GM18498 (cell line): ENCODE measurements at regions not wholly inside any gene's neighbourhood (a gene's known extent, or its start where the extent isn't known, plus 50 kb on each side); places are given as distances from the start of the nearest gene placed in this dataset.
"Not testable (repeated sequence)": the region's sequence is repeated elsewhere in the genome, so short reads cannot be mapped to it uniquely, and the experiment has no call there.

Experiments used
- ATAC-seq: cut with Tn5 transposase; IDR thresholded peaks from one replicate; pipeline ENCODE4 v1.9.1; 2021; ENCODE audit warnings: mild to moderate bottlenecking, moderate library complexity; ENCODE audit not compliant: unreplicated experiment

GRCh38 chr14:105894978-105895881, 368.8 kb downstream of the TMEM121 start:
- no peak for ATAC-seq

GRCh38 chr14:105896206-105896605, 369.8 kb downstream of the TMEM121 start:
- ATAC-seq = not testable (repeated sequence)

GRCh38 chr14:105896961-105897724, 370.8 kb downstream of the TMEM121 start:
- ATAC-seq = not testable (repeated sequence)

- ATAC-seq = no peak
Measured at GRCh38 chr14:105897725-105898113, 371.3 kb downstream of the TMEM121 start.

DNA sequence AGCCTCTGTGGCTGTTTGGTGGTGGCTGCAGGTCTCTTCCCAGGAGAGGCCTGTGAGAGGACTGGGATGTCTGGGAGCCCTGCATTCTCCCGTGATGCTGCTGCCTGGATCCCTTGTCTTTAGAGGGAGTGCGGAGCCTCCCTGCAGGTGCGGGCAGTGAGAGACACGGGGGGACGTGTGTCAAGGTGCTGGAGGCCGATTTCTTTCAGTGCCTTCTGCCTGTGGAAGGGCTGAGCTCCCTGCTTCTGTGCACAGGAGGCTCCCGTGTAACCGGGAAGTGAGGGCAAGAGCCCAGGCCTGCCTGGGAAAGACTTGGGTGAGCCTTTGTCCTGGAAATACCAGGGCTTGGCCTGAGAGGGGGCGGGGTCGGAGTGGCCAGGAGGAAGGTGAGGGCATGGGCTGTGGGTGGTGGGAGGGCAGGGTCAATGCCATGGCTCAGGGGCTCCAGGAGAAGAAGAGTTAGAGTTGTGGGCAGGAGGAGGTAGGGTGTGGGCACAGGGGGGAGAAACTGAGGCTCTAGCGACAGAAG, 372.2 kb downstream of the TMEM121 start:
- ATAC-seq = no peak

GRCh38 chr14:105899071-105899641, 372.8 kb downstream of the TMEM121 start:
- ATAC-seq = no peak

GRCh38 chr14:105899657-105900397, 373.4 kb downstream of the TMEM121 start:
- no peak for ATAC-seq

- no peak for ATAC-seq
Measured at GRCh38 chr14:105900398-105901160, 374.2 kb downstream of the TMEM121 start.

DNA sequence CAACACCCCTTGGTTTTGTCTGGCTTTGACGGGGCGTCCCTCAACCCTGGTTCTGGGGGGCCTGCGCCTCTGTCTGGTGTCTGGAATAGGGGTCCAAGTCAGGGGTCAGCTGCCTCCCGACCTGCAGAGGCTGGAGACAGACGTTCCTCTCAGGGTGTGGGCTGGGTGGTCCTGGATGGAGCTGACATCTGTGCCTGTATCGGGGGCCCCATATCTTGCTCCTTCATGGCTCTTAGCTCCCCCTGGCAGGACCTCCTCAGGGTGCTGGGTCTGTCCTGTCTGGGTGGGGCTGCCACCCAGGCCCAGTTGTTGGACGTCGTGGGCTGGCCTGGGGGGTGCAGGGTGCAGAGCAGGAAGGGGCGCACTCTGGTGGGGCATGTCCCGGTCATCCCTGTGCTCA, 374.8 kb downstream of the TMEM121 start:
- no peak for ATAC-seq

- ATAC-seq = no peak
Measured at GRCh38 chr14:105902131-105902898, 375.9 kb downstream of the TMEM121 start.

- ATAC-seq = not testable (repeated sequence)
Measured at GRCh38 chr14:105902899-105903165, 376.4 kb downstream of the TMEM121 start.

DNA sequence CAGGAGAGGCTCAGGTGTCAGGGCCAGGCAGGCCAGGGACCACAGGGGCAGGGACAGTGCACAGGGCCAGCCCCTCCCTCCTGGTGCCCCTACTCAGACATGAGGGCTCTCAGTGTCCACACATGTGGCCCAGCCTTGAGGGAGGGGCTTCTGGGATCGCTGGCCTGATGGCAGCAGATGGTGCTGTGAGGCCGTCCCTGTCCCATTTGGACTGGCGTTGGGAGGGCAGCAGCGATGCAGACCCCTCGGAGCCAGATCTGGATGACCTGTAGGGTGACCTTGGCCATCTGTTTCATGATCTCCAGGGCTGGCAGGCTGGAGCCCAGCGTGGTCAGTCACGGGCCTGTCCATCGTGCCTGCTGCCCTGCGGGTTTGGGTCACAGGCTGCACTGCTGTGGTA, 377.6 kb downstream of the TMEM121 start:
- no peak for ATAC-seq

GRCh38 chr14:105904379-105904778, 378.0 kb downstream of the TMEM121 start:
- ATAC-seq = no peak

- ATAC-seq = no peak
Measured at GRCh38 chr14:105905456-105905855, 379.1 kb downstream of the TMEM121 start.

DNA sequence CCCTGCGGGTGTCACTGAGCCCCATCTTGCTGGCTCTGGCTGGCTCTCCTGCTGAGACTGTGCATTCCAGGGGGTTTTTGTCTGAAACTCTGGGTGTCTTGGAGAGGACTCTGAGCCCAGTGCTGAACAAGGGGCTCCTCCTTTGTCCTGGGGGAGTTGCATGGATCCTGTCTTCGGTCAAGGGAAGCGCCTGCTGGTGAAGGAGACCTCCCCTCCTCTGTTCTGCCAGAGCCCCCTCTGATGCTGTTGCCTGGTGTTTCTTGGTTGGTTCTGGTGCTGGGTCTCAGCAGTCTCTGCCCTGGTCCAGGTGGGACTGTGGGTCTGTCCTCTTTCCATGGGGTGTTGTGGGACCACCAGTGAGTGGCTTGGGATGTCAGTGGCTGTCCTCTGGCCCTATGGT, 380.9 kb downstream of the TMEM121 start:
- no peak for ATAC-seq

GRCh38 chr14:105908006-105908405, 381.6 kb downstream of the TMEM121 start:
- no peak for ATAC-seq

DNA sequence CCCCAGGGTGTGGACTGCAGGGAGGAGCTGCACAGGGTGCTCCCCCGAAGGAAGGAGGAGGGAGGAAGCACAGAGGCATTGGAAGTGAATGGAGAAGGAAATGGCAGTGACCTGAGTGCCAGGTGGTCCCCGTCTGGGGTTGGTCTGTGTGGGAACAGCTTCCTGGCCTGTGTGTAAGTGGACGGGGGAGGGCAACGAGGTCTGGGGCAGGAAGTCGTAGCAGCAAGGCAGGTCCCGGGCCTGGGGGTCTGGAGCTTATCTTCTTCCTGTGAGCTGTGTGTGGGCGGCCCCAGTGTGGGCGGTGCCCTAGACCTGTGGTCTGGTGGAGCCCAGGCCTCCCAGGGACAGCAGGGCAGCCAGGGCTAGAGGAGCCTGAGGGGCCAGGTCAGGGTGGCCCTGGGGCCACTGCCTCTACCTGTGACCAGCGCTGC, 382.1 kb downstream of the TMEM121 start:
- ATAC-seq = no peak

DNA sequence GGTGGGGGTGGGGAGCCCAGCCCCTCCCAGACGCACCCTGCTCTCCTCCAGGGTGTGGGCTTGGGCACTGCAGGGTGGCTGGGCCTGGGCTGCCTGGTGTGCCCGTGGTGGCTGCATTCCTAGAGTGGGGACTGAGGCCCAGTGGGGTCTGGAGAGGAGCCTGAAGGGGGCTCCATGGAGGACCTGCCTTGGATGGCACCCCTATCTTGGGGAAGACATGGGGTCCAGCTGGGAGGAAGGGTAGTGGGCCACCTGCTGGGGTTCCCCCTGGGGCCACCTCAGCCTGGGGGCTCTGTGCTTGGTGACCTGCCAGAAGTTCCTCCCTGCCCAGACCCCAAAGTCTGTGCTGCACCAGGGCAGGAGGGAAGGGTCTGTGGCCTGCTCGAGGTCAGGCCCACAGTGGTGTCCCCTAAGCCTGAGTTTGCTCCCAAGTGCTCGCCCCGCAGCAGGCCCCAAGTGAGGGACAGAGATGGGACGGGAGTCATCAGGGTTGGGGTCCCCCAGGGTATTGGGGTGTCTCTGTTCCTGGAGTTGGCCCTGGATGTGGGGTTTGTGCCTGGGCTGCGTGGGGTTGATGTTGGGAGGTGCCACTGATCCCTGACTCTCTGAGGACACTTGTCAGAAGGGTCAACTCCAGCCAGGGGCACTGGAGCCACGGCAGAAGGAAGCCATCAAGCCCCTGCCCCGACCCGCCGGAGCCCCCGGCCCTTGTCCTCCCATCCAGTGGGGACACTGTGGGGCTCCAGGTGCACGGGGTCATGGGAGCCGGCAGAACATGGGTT, 382.9 kb downstream of the TMEM121 start:
- ATAC-seq = no peak

DNA sequence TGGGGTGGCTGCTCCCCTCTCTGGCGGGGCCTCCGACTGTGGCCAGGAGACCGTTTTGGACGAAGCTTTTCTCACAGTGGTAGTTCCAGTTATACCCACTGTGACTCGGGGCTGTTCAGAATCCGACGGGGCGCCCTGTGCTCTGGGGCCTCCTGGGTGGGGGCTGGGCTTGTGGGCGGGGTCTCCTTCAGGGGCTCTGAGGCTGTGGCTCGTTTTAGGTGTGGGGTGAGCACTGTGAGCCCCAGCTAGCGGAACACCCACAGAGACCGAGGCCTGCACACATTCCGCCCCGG, 383.4 kb downstream of the TMEM121 start:
- not testable (repeated sequence) for ATAC-seq
